SU-DHL-6 (cell line): ENCODE measurements at regions not wholly inside any gene's neighbourhood (a gene's known extent, or its start where the extent isn't known, plus 50 kb on each side); places are given as distances from the start of the nearest gene placed in this dataset.

Experiments used
- EZH2phosphoT487 ChIP-seq: fragments of 200-600 bp; sonication (generic), shearing (Covaris generic); conservative IDR thresholded peaks from 2 replicates; pipeline ENCODE4 v1.6.1; 2018; ENCODE audit warnings: mild to moderate bottlenecking, antibody characterized with exemption, low read length, moderate library complexity, mixed read lengths
- TF ChIP-seq, protein P1 (sequence below): fragments of 200-600 bp; sonication (generic); IDR thresholded peaks from one replicate; pipeline ENCODE4 v1.5.1; 2017; ENCODE audit warnings: antibody characterized with exemption, mild to moderate bottlenecking, low read length, moderate library complexity; ENCODE audit not compliant: insufficient read depth, poor library complexity, severe bottlenecking

DNA sequence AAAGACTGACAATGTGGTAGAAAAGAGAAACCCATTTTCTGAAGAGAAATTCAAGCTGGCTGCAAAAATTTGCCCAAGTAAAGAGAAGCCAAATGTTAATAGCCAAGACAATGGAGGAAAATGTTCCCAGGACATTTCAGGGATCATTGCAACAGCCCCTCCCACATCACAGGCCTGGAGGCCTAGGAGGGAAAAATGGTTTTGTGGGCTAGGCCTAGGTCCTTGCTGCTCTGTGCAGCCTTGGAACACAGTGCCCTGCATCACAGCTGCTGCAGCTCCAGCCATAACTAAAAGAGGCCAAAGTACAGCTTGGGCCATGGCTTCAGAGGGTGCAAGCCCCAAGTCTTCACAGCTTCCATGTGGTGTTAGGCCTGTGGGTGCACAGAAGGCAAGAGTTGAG, 332.4 kb upstream of the LRIG3 start:
- TF ChIP-seq, protein P1, sequence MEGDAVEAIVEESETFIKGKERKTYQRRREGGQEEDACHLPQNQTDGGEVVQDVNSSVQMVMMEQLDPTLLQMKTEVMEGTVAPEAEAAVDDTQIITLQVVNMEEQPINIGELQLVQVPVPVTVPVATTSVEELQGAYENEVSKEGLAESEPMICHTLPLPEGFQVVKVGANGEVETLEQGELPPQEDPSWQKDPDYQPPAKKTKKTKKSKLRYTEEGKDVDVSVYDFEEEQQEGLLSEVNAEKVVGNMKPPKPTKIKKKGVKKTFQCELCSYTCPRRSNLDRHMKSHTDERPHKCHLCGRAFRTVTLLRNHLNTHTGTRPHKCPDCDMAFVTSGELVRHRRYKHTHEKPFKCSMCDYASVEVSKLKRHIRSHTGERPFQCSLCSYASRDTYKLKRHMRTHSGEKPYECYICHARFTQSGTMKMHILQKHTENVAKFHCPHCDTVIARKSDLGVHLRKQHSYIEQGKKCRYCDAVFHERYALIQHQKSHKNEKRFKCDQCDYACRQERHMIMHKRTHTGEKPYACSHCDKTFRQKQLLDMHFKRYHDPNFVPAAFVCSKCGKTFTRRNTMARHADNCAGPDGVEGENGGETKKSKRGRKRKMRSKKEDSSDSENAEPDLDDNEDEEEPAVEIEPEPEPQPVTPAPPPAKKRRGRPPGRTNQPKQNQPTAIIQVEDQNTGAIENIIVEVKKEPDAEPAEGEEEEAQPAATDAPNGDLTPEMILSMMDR = no peak
- no peak for TF ChIP-seq EZH2phosphoT487
